NCI-H345 treated with DMSO at 0.1 percent for 48 hours (cell line): ENCODE measurements at regions not wholly inside any gene's neighbourhood (a gene's known extent, or its start where the extent isn't known, plus 50 kb on each side); places are given as distances from the start of the nearest gene placed in this dataset.
"Not testable (repeated sequence)": the region's sequence is repeated elsewhere in the genome, so short reads cannot be mapped to it uniquely, and the experiment has no call there.

Experiments used
- DNase-seq: peaks from one replicate; lab custom pipeline; 2025; ENCODE audit not compliant: unreplicated experiment; lab: John Stamatoyannopoulos, UW

GRCh38 chr14:28820677-28821076, 54.1 kb downstream of the FOXG1 start:
- DNase-seq, result no peak

GRCh38 chr14:28821993-28822392, 55.4 kb downstream of the FOXG1 start:
- no peak for DNase-seq

GRCh38 chr14:28823245-28823644, 56.7 kb downstream of the FOXG1 start:
- DNase-seq, result no peak

- DNase-seq, result no peak
These were observed 63.5 kb downstream of the FOXG1 start for GRCh38 chr14:28830115-28830534.

GRCh38 chr14:28831126-28831525, 64.5 kb downstream of the FOXG1 start:
- DNase-seq, result no peak

- DNase-seq, result not testable (repeated sequence)
These were observed 76.0 kb downstream of the FOXG1 start for GRCh38 chr14:28842569-28842968.

- no peak for DNase-seq
These were observed 101.0 kb downstream of the FOXG1 start for GRCh38 chr14:28867571-28867970.

GRCh38 chr14:28870033-28870564, 103.5 kb downstream of the FOXG1 start:
- no peak for DNase-seq

- peak; percentile 100 for DNase-seq
These were observed 109.5 kb downstream of the FOXG1 start for GRCh38 chr14:28875934-28876571.

- DNase-seq, result peak; percentile 96
These were observed 110.0 kb downstream of the FOXG1 start for GRCh38 chr14:28876572-28876945.

- no peak for DNase-seq
These were observed 111.3 kb downstream of the FOXG1 start for GRCh38 chr14:28877923-28878322.

GRCh38 chr14:28879573-28879996, 113.0 kb downstream of the FOXG1 start:
- DNase-seq, result peak; percentile 88

GRCh38 chr14:28886940-28887339, 120.4 kb downstream of the FOXG1 start:
- no peak for DNase-seq

GRCh38 chr14:28895389-28895788, 128.8 kb downstream of the FOXG1 start:
- no peak for DNase-seq

- no peak for DNase-seq
These were observed 129.8 kb downstream of the FOXG1 start for GRCh38 chr14:28896337-28896736.

GRCh38 chr14:28901631-28902030, 135.0 kb downstream of the FOXG1 start:
- no peak for DNase-seq

- no peak for DNase-seq
These were observed 136.3 kb downstream of the FOXG1 start for GRCh38 chr14:28902930-28903329.

- no peak for DNase-seq
These were observed 144.9 kb downstream of the FOXG1 start for GRCh38 chr14:28911521-28911920.

- DNase-seq, result no peak
These were observed 146.5 kb downstream of the FOXG1 start for GRCh38 chr14:28913056-28913455.

GRCh38 chr14:28926122-28926521, 159.5 kb downstream of the FOXG1 start:
- DNase-seq, result no peak

GRCh38 chr14:28931999-28932398, 165.4 kb downstream of the FOXG1 start:
- no peak for DNase-seq

GRCh38 chr14:28936601-28937000, 170.0 kb downstream of the FOXG1 start:
- no peak for DNase-seq

GRCh38 chr14:28941758-28942157, 175.2 kb downstream of the FOXG1 start:
- no peak for DNase-seq
